Prostate gland (tissue), 2 donors: ENCODE measurements at regions not wholly inside any gene's neighbourhood (a gene's known extent, or its start where the extent isn't known, plus 50 kb on each side); places are given as distances from the start of the nearest gene placed in this dataset.

ENCODE experiments used
- CTCF ChIP-seq, 4 experiments: fragments of 200-600 bp in 2 of 4; fragments of 450-650 bp in 2 of 4; sonication (generic) in 2 of 4; IDR thresholded peaks; 1 replicate in 3 of 4; 2 replicates in 1 of 4; pipeline ENCODE4 v1.5.1; 2016 to 2019; ENCODE audit warnings: antibody characterized with exemption in 4 of 4, mild to moderate bottlenecking in 2 of 4, moderate library complexity in 2 of 4
- POLR2A ChIP-seq: fragments of 450-650 bp; IDR thresholded peaks from one replicate; pipeline ENCODE4 v1.6.1; 2016; ENCODE audit warnings: antibody characterized with exemption, mild to moderate bottlenecking
- POLR2AphosphoS5 ChIP-seq: sonication (generic); formaldehyde crosslinking; IDR thresholded peaks from one replicate; pipeline ENCODE4 v1.6.1; 2017; ENCODE audit warnings: antibody characterized with exemption

DNA sequence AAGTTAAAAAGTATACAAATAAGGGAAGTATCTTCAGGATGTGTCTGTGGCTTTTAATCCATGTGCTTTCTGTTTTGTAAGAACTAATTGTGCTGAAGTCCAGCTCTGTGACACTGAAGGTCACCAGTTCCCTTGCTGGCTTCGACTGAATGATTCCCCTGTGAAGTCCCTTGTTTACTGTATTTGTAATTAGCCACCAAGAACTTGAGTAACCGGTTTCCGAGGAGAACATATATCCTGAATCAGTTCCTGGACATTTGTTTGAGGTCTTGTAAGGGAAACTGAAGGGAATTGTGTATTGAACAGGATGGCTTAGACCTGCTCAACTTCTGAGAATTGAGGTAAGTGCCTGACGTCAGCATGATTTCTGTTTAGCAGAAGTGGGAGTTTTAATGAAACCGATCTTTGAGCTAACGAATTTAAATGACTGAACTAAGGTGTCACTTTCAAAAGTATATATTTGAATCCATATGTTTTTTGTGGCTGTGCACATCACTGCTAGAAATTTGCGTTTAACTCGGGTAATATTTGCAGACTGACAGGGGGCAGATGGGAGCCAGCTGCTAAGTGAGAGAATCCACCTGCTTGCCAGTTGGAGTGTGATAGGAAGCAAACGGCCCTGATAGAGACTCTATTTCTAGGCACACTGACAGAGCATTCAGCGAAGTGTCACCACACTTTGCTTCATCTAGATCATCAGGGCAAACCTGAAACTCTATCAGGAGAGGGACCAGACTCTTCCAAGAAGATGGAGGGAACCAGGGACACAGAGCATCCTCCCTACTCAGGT, 530.0 kb downstream of the RFC3 start:
- TF ChIP-seq POLR2A (no peak), CTCF (IDR thresholded peaks at IDR 0.05) (no peak), POLR2AphosphoS5 (peak; percentile 83)
